Effector CD8-positive, alpha-beta T cell (primary cell): ENCODE measurements at regions not wholly inside any gene's neighbourhood (a gene's known extent, or its start where the extent isn't known, plus 50 kb on each side); places are given as distances from the start of the nearest gene placed in this dataset.

ENCODE experiments used
- DNase-seq: peaks from one replicate; lab custom pipeline; 2025; lab: John Stamatoyannopoulos, UW

- DNase-seq = no peak
These were observed 149.6 kb upstream of the DYRK2 start for GRCh38 chr12:67498991-67499390.

GRCh38 chr12:67501362-67501761 is 147.2 kb upstream of the DYRK2 start:
- no peak for DNase-seq

GRCh38 chr12:67504026-67504425 is 144.5 kb upstream of the DYRK2 start:
- DNase-seq = no peak

GRCh38 chr12:67506739-67507138 is 141.8 kb upstream of the DYRK2 start:
- no peak for DNase-seq

- no peak for DNase-seq
These were observed 139.7 kb upstream of the DYRK2 start for GRCh38 chr12:67508830-67509229.

GRCh38 chr12:67509666-67510386 is 138.7 kb upstream of the DYRK2 start:
- DNase-seq = no peak

- no peak for DNase-seq
These were observed 136.5 kb upstream of the DYRK2 start for GRCh38 chr12:67512061-67512460.

GRCh38 chr12:67514502-67514901 is 134.0 kb upstream of the DYRK2 start:
- no peak for DNase-seq

- no peak for DNase-seq
These were observed 132.7 kb upstream of the DYRK2 start for GRCh38 chr12:67515679-67516340.

- no peak for DNase-seq
These were observed 131.2 kb upstream of the DYRK2 start for GRCh38 chr12:67517181-67517887.

GRCh38 chr12:67519484-67520433 is 128.8 kb upstream of the DYRK2 start:
- no peak for DNase-seq

- DNase-seq = no peak
These were observed 127.9 kb upstream of the DYRK2 start for GRCh38 chr12:67520606-67521005.

- no peak for DNase-seq
These were observed 126.3 kb upstream of the DYRK2 start for GRCh38 chr12:67522222-67522621.

GRCh38 chr12:67523538-67523937 is 125.0 kb upstream of the DYRK2 start:
- no peak for DNase-seq

- no peak for DNase-seq
These were observed 123.5 kb upstream of the DYRK2 start for GRCh38 chr12:67524861-67525616.

- DNase-seq = no peak
These were observed 123.0 kb upstream of the DYRK2 start for GRCh38 chr12:67525617-67525884.

- no peak for DNase-seq
These were observed 122.4 kb upstream of the DYRK2 start for GRCh38 chr12:67526129-67526528.

GRCh38 chr12:67531051-67531450 is 117.5 kb upstream of the DYRK2 start:
- DNase-seq = no peak

- DNase-seq = no peak
These were observed 117.0 kb upstream of the DYRK2 start for GRCh38 chr12:67531501-67531900.

GRCh38 chr12:67533159-67533558 is 115.4 kb upstream of the DYRK2 start:
- DNase-seq = no peak

- DNase-seq = no peak
These were observed 114.5 kb upstream of the DYRK2 start for GRCh38 chr12:67534046-67534445.
